T-helper 2 cell treated with Interferon-gamma antibody and Interleukin-4, amounts not matched to agents 100 ng/mL and 5 ng/mL, for 36 hours (primary cell): ENCODE measurements at regions not wholly inside any gene's neighbourhood (a gene's known extent, or its start where the extent isn't known, plus 50 kb on each side); places are given as distances from the start of the nearest gene placed in this dataset.
"Not testable (repeated sequence)": the region's sequence is repeated elsewhere in the genome, so short reads cannot be mapped to it uniquely, and the experiment has no call there.

Source experiments
- intact Hi-C: fragments of 100-400 bp; cut with micrococcal nuclease; formaldehyde crosslinking; loops from one replicate; pipeline ENCODE4 v1.15.1; 2023

DNA sequence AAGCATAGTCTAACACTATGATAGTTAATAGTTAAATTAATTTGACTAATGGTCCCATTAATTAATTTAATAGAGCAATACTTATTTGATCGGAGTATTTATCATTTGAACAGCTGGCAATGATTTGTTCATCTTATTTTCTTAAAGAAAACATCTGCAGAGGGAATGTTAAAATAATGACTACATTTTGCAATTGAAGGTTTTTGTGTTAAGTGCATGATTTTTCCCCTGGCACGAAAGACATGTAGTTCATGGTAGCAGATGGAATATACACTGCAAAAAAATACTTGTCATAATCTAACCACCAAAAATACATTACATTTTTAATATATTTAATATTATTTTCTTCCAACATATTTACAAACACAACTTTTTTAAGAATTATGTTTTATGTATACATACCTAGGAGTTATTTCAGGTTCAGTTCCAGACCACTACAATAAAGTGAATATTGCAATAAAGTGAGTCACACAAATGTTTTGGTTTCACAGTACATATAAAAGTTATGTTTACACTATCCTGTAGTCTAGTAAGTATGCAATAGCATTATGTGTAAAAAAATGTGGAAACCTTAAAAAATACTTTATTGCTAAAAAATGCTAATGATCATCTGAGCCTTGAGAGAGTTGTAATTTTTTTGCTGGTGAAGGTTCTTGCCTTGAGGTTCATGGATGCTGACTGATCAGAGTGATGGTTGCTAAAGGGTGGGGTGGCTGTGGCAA, 292.6 kb upstream of the DAB2 start:
- intact Hi-C loops = no loop called here

DNA sequence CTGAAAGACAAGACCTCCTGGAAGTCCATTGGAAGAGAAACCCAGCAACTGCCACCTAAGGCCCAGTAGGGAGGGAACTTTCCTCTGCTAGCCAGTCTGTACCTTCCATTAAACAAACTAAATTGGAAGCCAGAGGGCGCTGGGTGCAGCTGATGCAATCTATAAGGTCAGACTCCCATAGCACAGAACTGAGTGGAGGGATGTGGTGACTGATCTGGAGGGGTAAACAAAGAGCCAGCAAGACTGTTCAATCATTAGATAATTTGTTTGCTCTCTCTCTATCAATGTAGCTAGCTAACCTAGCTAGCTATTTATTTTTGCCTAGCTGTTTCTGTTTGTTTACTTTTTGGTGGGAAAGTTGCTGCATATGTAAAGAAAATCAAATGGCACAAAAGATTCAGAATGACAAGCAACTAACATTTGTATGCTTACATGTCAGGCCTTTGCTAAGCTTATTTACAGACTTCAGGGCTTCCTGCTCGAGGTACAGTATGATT, 291.8 kb upstream of the DAB2 start:
- intact Hi-C loops = no loop called here

DNA sequence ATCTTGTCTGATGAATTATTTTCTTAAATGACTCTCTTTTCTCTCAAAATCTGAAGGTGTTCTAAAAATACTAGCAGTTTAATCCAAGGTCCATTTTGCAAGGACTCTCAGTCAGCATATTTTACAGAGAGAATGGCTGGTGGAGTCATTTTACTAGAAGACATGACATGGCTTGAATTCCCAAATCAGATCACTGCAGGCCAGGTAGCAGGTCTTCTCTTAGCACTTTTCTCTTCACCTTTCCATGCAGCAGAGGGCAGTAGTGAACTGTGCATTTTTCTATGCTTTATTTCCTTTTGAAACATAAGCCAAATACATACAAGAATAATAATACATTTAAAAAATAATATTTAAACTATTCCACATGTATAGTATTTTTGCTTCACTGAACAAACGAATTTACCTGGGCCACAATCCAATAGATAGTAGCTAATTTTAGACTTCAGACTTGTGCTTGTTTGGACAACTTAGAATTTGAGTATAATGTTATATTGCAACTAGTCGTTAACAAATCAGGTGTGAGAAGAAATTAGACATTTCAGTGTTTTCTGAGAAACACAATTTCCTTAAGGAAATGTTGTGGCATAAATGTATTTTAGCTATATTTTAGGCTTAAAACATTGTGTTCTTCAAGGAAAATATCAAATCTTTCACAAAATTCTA, 289.4 kb upstream of the DAB2 start:
- intact Hi-C loops = loop anchor here (1.0 to 2.0 kb wide), 4 partner anchors 135 to 1165 kb away; no protein-coding TSS in a partner anchor

DNA sequence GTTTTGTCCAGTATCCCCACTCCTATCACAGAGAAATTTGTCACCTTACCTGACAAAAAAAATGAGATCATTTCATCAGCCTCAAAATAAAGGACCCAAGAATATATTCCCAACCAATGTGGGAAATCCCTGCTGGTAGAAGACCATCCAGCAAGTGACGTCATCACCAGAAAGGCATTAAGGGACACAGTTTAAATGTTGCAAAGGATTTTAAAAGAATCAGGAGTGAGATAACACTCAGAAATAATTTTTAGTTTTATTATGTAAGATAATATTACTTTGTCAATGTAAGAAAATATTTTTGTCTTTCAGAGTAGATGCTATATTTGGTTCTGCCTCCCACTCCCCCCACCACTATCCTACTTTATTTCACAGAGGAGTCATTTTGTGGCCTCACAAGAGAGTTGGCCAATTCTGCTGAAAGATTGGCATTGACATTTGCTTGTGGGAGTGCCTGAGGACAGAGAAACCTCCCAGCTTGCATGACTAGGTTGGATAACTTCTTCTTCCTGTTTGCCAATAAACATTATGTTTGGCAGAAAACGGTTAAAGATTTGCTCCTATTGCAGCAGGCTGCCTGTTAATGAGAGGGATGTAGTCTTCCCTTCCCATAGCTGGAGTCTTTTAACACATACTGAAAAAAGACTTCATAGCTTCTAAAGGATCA, 288.6 kb upstream of the DAB2 start:
- intact Hi-C loops = no loop called here

DNA sequence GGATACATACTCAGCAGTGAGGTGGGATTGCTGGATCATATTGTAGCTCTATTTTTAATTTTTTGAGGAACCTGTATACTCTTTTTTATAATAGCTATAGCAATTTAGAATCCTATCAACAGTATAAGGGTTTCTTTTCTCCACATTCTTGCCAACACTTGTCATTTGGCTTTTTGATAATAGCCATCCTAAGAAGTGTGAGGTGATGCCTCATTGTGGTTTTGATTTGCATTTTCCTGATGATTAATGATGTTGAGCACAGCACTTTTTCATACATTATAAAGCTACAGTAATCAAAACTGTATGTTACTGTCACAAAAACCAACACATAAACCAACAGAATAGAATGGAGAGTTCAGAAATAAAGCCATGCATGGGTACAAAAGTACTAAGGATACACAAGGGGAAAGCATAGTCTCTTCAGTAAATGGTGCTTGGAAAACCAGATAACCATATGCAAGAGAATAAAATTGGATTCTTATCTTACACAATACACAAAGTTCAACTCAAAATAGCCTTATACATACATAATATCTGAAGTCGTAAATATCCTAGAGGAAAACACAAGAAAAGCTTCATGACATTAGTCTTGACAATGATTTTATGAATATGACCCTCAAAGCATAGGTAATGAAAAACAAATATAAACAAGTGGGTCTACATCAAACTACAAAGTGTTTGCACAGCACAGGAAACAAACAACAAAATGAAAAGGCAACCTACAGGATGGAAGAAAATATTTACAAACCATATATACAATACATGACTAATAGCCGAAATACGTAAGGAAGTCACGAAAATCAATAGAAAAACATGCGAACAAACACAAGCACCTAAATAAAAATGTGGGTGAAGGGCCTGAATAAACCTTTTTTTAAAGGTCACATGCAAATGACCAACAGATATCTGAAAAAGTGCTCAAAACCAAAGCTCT, 287.8 kb upstream of the DAB2 start:
- intact Hi-C loops = no loop called here

DNA sequence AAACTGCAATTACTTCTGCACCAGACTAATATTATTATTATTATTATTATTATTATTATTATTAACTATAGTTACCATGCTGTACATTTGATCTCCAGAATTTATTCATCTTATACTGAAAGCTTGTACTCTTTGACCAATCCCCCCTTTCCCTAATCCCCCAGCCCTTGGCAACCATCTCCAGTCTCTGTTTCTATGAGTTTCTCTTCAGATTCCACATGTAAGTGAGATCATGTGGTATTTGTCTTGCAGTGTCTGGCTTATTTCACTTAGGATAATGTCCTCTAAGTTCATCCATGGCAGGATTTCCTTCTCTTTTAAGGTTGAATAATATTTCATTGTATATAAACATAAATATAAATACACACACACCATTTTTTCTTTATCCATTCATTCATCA, 287.0 kb upstream of the DAB2 start:
- intact Hi-C loops = no loop called here

DNA sequence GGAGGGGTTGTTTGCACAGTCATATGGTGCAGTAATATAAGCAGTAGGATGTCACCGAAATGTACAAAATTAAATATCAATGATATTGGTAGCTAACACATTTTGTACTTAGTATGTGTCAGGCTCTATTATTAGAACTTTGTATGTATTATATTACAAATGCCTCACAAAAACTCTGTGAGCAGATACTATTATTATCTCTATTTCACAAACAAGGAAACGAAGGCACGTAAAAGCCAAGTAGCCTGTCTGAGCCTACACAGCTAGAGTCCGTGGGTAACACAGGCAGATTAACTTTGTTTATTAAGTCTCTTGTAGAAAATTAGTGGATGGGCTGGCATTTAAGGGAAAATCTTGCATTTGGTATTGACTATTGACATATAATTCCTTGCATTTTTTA, 284.3 kb upstream of the DAB2 start:
- intact Hi-C loops = no loop called here

DNA sequence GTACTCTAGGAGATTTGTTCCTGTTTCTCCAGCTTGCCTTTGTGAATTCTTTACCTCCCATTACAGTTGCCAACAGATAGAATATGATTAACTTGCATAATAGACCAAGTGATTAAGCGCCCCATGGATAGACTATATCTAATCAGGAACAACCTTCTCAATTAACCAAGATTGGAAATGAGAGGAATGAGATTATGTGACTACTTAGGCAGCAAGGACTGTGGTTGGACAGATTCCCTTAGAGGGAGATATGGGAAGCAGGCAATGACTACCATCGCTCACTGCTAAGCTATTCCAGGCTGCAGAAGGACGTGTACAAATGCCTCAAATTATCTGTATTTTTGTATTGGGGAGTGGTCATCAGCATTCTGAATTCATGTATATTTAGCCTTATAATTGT, 278.1 kb upstream of the DAB2 start:
- intact Hi-C loops = no loop called here

DNA sequence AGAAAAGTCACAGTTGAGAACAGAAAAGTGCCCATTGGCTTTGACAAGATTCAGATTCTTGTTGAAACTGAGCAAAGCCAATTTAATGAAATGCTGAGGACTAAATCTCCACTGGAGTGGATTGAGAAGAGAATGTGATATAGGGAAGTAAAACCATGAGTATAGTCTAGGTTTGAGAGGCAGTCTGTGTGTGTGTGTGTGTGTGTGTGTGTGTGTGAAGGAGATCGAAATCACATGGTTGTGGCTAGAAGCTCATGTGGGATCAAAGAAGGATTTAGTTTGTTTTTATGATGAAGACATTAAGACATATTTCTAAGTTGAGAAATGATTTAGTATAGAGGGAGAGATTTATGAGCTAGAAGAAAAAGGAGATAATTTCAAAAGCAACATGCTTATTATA, 275.7 kb upstream of the DAB2 start:
- intact Hi-C loops = no loop called here

DNA sequence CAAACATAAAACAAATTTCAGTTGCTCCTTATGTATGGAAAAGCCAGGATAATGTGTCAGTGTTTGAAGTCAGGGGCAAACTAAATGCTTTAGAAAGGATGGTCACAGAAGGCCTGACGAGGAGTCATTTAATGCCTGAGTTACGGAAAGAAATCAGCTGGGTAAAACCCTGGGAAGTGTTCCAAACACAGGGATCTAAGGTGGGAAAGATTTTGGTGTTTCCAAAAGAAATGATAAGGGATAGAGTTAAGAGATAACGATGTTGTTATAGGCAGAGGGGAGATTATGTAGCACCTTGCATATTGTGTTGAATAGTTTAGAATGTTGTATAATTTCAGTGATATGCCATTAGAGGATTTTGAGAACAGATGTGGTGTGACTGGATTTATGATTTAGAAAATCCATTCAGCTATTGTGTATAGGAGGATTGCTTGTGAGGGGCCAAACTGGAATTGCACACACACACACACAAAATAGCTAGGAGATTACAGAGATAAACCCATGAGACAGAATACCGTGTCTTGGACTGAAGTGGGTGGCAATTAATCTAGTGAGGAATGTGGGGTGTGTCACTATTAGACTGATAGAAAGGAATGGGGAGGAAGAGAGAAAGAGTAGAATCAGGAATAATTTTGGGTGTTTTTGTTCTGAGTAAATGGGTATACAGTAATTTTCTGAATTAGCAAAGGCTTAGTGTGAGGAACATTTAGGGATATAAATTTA, 274.2 kb upstream of the DAB2 start:
- intact Hi-C loops = no loop called here

DNA sequence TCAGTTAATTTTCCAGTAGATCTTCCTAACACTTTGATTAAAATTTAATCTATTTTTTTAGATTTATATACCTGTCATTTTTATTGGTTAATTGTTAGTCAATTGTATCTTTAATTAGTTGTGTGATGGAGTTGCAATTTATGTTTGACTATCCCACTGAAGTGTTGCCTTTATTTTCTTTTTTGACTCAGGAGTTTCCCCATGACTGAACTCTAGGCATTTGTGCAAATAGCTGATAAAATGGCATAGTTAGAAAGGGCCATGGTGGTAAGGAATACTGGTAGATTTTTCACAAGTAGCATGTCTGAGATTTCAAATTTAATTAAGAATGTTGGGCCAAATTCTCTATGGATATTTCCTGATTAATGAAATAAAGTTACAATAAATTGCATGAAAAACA, 273.1 kb upstream of the DAB2 start:
- intact Hi-C loops = no loop called here

DNA sequence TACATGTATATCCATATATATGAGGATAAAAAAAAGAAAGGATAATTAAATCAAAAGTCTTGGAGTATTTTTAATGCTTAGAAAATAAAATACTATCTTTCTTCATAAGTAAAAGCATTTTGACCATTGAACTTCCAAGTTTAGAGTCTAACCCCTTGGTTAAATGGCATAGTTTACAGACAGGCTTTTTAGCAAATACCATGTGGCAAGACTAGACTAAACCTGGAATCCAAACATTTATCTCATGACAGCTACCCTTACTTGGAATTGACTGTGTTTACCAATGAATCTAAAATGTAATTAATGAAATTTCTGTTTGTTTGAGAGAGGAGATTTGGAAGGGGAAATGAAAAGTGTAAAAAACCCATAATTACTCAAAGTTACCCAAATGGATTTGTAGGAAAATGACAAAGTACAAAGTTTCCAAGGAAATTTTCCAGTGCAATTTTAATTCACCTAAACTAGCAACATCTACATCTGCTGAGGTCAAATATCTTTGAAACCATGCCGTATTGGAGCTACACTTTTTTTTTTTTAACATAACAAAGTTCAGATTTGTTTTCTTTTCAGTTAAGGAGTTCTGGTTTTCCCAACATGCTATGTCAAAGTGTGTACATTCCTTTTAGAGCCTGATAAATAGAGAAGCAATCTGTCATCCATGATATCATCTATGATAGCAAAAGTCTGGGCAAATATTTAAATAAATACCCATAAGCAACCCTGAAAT, 272.1 kb upstream of the DAB2 start:
- intact Hi-C loops = no loop called here

DNA sequence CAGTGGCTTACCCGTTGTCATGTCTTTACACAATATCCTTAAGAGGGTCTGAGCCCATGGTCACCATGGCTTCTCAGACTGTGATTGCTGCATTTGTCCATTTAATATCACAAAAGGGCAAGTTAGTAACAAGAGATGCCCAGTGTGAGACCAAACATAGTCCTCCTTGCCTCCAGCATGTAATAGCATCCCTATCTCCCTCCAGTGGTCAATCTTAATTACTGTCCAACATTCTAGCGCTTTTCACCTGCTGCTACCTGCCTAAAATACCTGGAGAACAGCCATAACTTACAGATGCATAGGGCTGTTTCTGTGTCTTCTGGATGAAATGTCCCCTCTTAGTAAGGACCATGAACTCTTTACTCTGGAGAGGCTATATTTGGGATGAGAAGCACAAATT, 267.2 kb upstream of the DAB2 start:
- intact Hi-C loops = no loop called here

DNA sequence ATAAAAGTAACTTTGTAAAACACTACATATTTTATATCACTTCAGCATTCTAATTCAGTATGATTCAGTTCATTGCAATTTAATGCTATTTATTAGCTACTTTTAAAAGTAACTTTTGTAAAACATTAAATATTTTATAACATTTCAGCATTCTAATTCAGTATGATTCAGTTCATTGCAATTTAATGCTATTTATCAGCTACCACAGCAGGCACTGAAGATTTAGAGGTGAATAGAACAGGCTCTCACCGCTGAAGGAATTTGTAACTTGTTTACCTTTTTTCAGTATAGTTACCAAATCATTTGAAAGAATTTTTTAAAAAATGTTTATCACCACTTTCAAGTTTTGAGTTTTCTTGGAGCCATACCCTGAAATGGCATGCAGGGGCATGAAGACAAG, 266.4 kb upstream of the DAB2 start:
- intact Hi-C loops = no loop called here

DNA sequence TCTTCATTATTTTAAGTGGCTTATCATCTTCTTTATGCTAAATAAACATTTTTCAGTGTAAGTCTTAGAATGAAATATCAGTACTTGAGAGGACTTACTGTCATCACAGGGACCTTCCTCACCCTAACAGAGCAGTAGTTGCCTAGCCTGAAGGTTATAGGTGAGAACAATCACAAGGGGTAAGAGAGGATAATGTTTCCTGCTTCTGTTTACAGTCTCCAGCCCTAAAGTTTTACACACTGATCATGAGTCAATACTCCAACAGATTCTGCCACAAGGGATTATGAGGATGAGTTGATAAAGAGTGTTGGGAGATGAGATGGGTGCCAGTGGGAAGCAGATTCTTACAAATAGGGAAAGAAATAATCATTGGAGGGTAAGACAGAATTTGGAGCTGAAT, 265.1 kb upstream of the DAB2 start:
- intact Hi-C loops = no loop called here

DNA sequence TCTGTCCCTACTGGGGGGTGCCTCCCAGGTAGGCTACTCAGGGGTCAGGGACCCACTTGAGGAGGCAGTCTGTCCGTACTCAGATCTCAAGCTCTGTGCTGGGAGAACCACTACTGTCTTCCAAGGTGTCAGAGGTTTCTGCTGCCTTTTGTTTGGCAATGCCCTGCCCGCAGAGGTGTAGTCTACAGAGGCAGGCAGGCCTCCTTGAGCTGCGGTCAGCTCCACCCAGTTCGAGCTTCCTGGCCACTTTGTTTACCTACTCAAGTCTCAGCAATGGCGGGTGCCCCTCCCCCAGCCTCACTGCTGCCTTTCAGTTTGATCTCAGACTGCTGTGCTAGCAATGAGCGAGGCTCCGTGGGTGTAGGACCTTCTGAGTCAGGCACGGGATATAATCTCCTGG, 263.1 kb upstream of the DAB2 start:
- intact Hi-C loops = not testable (repeated sequence)

DNA sequence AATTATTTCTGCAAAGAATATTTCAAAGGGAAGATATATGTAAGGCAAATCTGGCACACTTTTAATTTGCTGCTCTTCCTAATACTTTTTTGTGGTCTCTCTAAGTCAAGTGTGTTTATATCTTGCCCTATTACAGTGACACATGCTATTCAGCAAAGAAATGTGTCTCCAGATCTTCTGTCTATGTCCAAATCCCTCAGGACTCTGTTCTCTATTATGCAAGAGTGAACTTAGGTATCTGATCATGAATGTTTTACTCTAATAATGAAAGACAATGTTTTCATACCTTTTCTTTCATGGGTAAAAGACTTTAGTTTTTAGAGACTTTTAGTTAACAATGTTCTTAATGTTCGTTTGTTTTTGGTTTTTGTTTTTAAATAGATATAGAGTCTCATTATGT, 255.4 kb upstream of the DAB2 start:
- intact Hi-C loops = no loop called here

DNA sequence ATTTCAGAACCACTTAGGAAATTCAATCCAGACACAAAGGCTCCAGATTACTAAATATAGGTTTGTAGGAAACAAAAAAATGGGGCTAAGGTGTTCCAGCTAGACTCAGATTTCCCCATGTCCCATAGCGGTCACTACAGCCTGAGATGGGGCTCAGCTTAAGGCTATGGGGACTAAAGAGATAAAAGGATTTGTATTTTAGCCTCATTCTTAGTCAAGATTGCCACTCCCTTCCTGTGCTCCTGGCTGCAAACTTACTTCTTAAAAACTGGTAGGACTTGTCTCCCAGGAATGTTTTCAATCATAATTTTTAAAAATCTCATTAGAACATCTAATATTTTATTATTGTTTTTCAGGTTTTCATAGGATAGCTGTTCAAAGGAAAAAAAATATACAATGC, 253.8 kb upstream of the DAB2 start:
- intact Hi-C loops = no loop called here

DNA sequence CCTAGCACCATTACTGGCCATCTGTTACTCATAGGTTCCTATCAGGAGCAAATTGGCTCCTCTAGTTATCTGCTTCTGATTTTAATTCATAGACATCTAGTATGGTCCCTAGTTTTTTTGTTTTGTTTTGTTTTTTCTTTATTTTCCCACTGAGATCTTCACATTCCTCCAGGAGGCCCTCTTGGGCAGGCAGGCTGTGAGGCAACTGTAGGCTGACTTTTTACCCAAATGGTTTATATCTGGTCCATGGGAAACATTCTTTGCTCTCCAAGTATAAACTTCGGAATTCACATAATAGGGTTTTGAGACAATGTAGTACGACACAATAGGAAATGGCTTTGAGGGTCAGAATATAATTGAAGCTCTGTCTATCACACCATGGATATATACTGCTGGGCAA, 250.9 kb upstream of the DAB2 start:
- intact Hi-C loops = no loop called here
